SK-N-SH (cell line): ENCODE measurements at regions not wholly inside any gene's neighbourhood (a gene's known extent, or its start where the extent isn't known, plus 50 kb on each side); places are given as distances from the start of the nearest gene placed in this dataset.

Source experiments
- CTCF ChIP-seq: fragments of 200-600 bp; sonication (generic); IDR thresholded peaks from 2 replicates; pipeline ENCODE4 v1.6.1; 2017; ENCODE audit warnings: antibody characterized with exemption, mild to moderate bottlenecking, moderate library complexity
- EZH2phosphoT487 ChIP-seq: fragments of 200-600 bp; sonication (generic); IDR thresholded peaks from 2 replicates; pipeline ENCODE4 v1.6.1; 2017; ENCODE audit warnings: low read depth, mixed run types, mild to moderate bottlenecking, antibody characterized with exemption, moderate library complexity, borderline replicate concordance
- POLR2AphosphoS5 ChIP-seq: IDR thresholded peaks from 2 replicates; pipeline ENCODE4 v1.6.1; 2012; ENCODE audit warnings: low read depth, low read length
- RFX5 ChIP-seq: IDR thresholded peaks from 2 replicates; pipeline ENCODE4 v1.6.1; 2012; ENCODE audit warnings: mild to moderate bottlenecking, improper control_type of control experiment, low read length

- TF ChIP-seq EZH2phosphoT487 = no peak
- TF ChIP-seq POLR2AphosphoS5 = no peak
- TF ChIP-seq RFX5 = no peak
- TF ChIP-seq CTCF = no peak
These were observed 63.3 kb upstream of the GHITM start for GRCh38 chr10:84076047-84076388.
